ENCODE measurements at regions not wholly inside any gene's neighbourhood (a gene's known extent, or its start where the extent isn't known, plus 50 kb on each side); places are given as distances from the start of the nearest gene placed in this dataset.

GRCh38 chr2:120620025-120620793 is 115.5 kb upstream of the GLI2 start:
- TF ChIP-seq CTCF (tag by site-specific recombination; IDR thresholded peaks at IDR 0.05) (no peak), ZBTB44 (tag by site-specific recombination; IDR thresholded peaks at IDR 0.05) (no peak), ZBTB20 (tag by site-specific recombination; IDR thresholded peaks at IDR 0.05) (no peak)
